Gastroesophageal sphincter (tissue), 3 donors: ENCODE measurements at regions not wholly inside any gene's neighbourhood (a gene's known extent, or its start where the extent isn't known, plus 50 kb on each side); places are given as distances from the start of the nearest gene placed in this dataset.

Experiments used
- POLR2A ChIP-seq, 2 donors: fragments of 450-650 bp; IDR thresholded peaks; one replicate each; pipeline ENCODE4 v1.6.1; 2017; ENCODE audit warnings: antibody characterized with exemption in 2 of 2, mild to moderate bottlenecking in 2 of 2, moderate library complexity in 1 of 2
- TF ChIP-seq, protein P1 (sequence below), 4 experiments: fragments of 200-600 bp in 2 of 4; fragments of 450-650 bp in 2 of 4; sonication (generic) in 1 of 4; IDR thresholded peaks; one replicate each; pipeline ENCODE4 v1.5.1; 2017 to 2019; ENCODE audit warnings: antibody characterized with exemption in 4 of 4, mild to moderate bottlenecking in 2 of 4, moderate library complexity in 2 of 4

DNA sequence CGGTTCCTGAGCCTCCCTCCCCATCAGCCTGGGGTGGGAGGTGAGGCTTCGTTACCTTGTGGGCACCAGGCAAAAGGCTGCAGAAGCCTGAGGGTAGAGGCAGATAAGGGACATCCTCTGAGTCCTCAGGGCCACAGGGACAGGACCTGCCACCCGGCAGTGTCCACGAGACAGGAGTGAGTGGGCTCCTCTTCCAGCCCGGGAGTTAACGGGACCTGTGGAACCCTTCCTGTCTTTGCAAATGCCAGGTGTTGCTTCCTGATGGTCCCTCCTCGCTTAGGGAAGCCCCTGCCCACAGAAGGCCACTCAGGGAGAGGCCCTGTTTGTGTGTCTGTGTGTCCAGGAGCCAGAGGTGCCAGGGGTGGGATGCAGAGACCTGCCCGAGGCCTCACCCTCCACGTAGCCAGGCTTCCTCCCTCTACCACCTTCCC is 111.1 kb upstream of the ALDH1A3 start:
- no peak for TF ChIP-seq POLR2A (IDR thresholded peaks at IDR 0.05)
- TF ChIP-seq, protein P1, sequence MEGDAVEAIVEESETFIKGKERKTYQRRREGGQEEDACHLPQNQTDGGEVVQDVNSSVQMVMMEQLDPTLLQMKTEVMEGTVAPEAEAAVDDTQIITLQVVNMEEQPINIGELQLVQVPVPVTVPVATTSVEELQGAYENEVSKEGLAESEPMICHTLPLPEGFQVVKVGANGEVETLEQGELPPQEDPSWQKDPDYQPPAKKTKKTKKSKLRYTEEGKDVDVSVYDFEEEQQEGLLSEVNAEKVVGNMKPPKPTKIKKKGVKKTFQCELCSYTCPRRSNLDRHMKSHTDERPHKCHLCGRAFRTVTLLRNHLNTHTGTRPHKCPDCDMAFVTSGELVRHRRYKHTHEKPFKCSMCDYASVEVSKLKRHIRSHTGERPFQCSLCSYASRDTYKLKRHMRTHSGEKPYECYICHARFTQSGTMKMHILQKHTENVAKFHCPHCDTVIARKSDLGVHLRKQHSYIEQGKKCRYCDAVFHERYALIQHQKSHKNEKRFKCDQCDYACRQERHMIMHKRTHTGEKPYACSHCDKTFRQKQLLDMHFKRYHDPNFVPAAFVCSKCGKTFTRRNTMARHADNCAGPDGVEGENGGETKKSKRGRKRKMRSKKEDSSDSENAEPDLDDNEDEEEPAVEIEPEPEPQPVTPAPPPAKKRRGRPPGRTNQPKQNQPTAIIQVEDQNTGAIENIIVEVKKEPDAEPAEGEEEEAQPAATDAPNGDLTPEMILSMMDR (IDR thresholded peaks at IDR 0.05) = no peak
